Adrenal gland (tissue), 5 donors: ENCODE measurements at regions not wholly inside any gene's neighbourhood (a gene's known extent, or its start where the extent isn't known, plus 50 kb on each side); places are given as distances from the start of the nearest gene placed in this dataset.

ENCODE experiments used
- POLR2A ChIP-seq, 2 donors: fragments of 450-650 bp; IDR thresholded peaks; one replicate each; pipeline ENCODE4 v1.6.1; 2017; ENCODE audit warnings: antibody characterized with exemption in 2 of 2, mild to moderate bottlenecking in 2 of 2, moderate library complexity in 1 of 2
- TF ChIP-seq, protein P1 (sequence below), 6 experiments: fragments of 450-650 bp in 4 of 6; fragments of 200-600 bp in 2 of 6; sonication (generic) in 1 of 6; IDR thresholded peaks; 1 replicate in 5 of 6; 2 replicates in 1 of 6; pipeline versions ENCODE4 v1.5.1 to v1.8.0; 2016 to 2021; ENCODE audit warnings: antibody characterized with exemption in 6 of 6, mild to moderate bottlenecking in 2 of 6, moderate library complexity in 1 of 6
- donor health status: DM: no; HTN: no; CAD: no.

DNA sequence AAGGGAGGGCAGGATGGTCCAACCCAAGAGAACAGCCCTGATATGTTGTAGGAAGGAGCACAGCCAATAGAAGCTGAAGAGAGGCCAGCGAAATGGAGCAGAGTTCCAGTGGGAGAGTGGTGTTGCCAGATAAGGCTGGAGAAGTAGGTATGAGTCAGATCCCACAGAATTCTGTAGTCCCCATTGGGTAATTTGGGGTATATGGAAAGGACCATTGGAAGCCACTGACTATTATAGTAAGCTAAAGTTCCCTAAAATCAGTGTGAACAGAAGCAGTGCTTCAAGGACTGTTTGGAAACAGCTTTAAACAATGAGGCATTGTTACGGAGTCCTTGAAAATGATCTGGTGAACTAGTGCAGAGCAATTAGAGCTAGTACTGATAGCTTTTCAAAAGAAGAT lies 63.0 kb downstream of the DISP1 start:
- TF ChIP-seq, protein P1, sequence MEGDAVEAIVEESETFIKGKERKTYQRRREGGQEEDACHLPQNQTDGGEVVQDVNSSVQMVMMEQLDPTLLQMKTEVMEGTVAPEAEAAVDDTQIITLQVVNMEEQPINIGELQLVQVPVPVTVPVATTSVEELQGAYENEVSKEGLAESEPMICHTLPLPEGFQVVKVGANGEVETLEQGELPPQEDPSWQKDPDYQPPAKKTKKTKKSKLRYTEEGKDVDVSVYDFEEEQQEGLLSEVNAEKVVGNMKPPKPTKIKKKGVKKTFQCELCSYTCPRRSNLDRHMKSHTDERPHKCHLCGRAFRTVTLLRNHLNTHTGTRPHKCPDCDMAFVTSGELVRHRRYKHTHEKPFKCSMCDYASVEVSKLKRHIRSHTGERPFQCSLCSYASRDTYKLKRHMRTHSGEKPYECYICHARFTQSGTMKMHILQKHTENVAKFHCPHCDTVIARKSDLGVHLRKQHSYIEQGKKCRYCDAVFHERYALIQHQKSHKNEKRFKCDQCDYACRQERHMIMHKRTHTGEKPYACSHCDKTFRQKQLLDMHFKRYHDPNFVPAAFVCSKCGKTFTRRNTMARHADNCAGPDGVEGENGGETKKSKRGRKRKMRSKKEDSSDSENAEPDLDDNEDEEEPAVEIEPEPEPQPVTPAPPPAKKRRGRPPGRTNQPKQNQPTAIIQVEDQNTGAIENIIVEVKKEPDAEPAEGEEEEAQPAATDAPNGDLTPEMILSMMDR (IDR thresholded peaks at IDR 0.05): no peak
- TF ChIP-seq POLR2A (IDR thresholded peaks at IDR 0.05): no peak
